Iris pigment epithelial cell (primary cell): ENCODE measurements at regions not wholly inside any gene's neighbourhood (a gene's known extent, or its start where the extent isn't known, plus 50 kb on each side); places are given as distances from the start of the nearest gene placed in this dataset.
"Not testable (repeated sequence)": the region's sequence is repeated elsewhere in the genome, so short reads cannot be mapped to it uniquely, and the experiment has no call there.

Experiments
- DNase-seq: peaks from one replicate; pipeline ENCODE4 v3.0.0-alpha.2; 2011; ENCODE audit warnings: low read depth

GRCh38 chrX:79026742-79027141, 81.6 kb downstream of the P2RY10 start:
- not testable (repeated sequence) for DNase-seq

GRCh38 chrX:79035421-79035820, 90.2 kb downstream of the P2RY10 start:
- DNase-seq = no peak

GRCh38 chrX:79036157-79036880, 91.1 kb downstream of the P2RY10 start:
- no peak for DNase-seq

GRCh38 chrX:79065696-79066095, 78.8 kb upstream of the GPR174 start:
- no peak for DNase-seq

- DNase-seq = no peak
Observed at GRCh38 chrX:79078114-79078513, 66.4 kb upstream of the GPR174 start.

- no peak for DNase-seq
Observed at GRCh38 chrX:79079477-79079876, 65.0 kb upstream of the GPR174 start.

- DNase-seq = peak; percentile 32
Observed at GRCh38 chrX:79080141-79080540, 64.3 kb upstream of the GPR174 start.

GRCh38 chrX:79081895-79082512, 62.5 kb upstream of the GPR174 start:
- DNase-seq = peak; percentile 17

- DNase-seq = no peak
Observed at GRCh38 chrX:79082899-79083298, 61.6 kb upstream of the GPR174 start.

GRCh38 chrX:79084923-79085322, 59.6 kb upstream of the GPR174 start:
- no peak for DNase-seq

- DNase-seq = no peak
Observed at GRCh38 chrX:79089896-79090584, 54.4 kb upstream of the GPR174 start.

GRCh38 chrX:79094075-79094832, 50.2 kb upstream of the GPR174 start:
- DNase-seq = no peak
